GM18870 (cell line): ENCODE measurements at regions not wholly inside any gene's neighbourhood (a gene's known extent, or its start where the extent isn't known, plus 50 kb on each side); places are given as distances from the start of the nearest gene placed in this dataset.

Experiments used
- ATAC-seq: cut with Tn5 transposase; IDR thresholded peaks from one replicate; pipeline ENCODE4 v1.9.1; 2021; ENCODE audit warnings: moderate library complexity; ENCODE audit not compliant: unreplicated experiment

DNA sequence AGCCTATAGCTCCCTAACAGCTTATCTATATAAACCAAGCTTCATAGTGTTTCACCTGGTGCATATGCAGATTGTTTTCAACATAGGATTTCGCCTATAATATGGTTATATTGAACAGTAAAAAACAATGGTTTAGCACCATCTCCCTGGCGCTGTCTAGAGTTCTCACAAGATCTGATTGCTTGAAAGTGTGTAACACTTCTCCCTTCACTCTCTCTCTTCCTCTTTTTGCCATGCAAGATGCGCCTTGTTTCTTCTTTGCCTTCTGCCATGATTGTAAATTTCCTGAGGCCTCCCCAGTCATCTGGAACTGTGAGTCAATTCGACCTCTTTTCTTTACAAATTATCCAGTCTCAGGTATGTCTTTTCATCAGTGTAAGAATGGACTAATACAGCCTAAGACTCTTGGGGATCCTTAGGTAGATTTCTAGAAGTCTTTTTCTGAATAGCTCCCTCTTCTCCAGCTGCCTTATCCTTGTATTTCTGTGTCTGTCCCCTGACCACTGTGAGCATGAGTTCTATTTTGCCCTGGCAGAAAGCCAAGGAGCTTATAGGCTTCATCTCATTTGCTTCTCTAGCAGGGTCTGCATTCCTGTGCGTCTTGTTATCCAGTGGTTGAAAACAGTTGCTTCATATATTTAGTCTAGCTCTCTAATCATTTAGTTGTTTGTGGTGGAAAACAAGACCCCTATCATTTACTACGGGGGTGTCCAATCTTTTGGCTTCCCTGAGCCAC is 401.6 kb downstream of the GPD2 start:
- no peak for ATAC-seq

DNA sequence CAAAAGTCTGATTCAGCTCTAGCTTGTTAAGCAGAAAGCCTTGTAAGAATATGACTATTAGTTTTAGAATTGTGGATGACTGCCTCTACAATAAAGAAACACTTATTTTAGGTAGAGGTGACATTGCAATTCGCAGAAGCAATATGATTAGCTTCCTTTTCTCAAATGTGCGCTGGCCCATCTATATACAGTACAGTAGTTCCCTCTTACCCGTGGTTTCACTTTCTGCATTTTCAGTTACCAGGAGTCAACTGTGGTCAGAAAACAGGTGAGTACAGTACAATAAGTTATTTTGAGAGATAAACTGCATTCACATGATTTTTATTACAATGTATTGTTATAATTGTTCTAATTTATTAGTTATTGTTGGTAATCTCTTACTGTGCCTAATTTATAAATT is 405.1 kb downstream of the GPD2 start:
- no peak for ATAC-seq

DNA sequence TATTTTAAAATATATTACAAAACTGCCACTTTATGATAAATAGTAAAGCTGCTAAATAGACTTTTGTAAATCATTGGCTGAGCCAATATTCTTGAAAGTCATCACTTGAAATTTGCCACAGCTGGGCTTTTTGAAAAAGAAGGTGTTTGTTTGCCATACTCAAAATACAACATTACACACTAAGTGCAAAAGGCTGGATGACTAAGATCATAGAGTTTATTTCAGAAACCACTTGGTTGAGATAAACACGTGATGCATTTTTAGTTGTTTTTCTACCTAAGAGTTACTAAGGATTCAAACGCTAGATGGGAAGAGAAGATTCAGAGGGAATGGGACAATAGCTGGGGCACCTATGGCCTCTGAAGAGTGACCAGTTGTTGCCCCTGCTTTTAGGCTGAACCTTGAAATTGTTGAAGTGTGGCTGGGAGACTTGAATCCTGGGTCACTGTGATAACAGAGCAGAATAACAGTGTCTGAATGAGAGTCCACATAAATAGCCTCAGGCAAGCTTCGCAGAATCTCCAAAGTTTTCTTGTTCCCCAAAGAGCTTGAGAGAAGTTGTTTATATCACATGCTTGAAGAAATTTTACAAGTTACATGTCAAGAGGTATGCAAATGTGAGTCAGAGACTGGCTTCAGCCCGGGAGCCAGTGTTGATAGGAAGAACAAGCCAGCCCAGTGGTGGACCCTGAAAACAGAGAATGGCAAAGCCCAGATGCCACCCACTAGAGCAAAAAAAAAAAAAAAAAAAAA is 409.8 kb downstream of the GPD2 start:
- ATAC-seq, result no peak

DNA sequence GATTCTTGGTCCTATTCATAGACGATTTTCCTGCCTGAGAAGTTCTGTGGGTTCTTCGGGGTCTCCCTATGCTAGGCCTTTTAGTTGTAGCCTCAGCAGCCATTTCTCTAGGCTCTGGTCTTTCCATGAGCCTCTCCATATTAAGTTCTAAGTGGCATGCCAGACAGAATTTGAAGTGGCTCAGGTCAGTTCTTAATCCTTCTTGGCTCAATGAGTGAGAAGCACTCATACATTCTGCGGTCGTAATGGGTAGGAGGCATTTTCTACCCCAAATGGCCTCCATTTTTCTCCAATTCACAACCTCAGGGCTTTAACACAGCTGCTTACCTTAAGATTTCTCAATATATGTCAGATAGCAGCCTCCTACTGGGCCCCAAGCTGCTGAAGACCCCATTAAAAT is 405.3 kb upstream of the GALNT5 start:
- ATAC-seq, result no peak

GRCh38 chr2:156852681-156853080 is 404.8 kb upstream of the GALNT5 start:
- ATAC-seq, result no peak

GRCh38 chr2:156864325-156864724 is 393.2 kb upstream of the GALNT5 start:
- no peak for ATAC-seq

DNA sequence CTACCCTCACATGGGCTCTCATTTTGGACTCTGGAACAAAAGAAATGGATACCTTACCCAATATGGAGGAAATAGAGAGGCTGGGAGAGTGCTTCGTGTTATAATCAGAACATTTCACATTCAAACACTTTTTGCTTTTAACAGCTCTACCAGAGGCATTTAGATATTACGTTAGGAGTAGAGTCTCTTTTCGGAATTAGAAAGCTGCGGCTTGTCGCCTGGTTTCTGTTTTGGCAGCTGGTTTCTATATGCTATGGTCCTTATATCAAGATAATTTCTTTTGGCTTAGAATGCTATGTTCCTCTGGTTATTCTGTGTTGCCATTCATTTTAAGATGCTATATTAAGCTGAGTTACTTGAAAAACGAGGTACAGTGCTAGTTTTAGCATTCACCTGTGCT is 392.8 kb upstream of the GALNT5 start:
- no peak for ATAC-seq

GRCh38 chr2:156867201-156867600 is 390.3 kb upstream of the GALNT5 start:
- no peak for ATAC-seq

DNA sequence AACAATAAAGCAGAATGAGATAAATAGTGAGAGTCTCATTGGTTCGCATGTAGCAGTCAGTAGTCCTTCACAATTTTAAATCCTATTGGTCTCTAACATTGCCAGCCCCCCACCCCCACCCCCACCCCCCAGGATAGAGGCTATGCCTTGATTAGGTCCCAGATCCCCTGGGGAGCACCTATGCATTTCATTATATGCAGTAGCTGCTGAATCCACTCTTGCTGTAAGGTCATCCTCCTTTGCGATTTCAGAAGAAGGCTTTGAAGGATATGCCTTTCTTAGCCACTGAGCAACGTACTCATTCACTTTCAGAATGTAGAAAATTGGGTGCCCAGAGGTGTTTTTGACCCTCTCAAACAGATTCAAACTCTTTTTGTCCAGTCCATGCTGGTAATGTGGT is 382.8 kb upstream of the GALNT5 start:
- ATAC-seq, result no peak

DNA sequence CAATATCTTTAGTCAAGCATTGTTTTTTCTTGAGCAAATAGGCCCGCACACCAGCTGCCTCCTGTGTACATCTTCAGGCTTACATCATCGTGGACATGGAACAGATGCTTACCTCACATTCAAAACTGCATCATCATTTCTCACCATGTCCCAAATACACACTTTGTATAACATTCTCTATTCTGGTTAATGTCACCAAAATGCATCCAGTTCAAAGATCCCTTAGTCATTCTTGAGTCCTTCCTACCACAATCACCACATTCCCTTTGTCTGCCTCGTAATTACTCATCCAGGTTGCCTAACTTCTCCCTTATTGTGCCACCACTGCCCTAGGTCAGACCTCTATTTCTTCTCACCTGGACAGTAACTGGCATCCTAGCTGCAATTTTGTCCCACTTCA is 373.7 kb upstream of the GALNT5 start:
- no peak for ATAC-seq

DNA sequence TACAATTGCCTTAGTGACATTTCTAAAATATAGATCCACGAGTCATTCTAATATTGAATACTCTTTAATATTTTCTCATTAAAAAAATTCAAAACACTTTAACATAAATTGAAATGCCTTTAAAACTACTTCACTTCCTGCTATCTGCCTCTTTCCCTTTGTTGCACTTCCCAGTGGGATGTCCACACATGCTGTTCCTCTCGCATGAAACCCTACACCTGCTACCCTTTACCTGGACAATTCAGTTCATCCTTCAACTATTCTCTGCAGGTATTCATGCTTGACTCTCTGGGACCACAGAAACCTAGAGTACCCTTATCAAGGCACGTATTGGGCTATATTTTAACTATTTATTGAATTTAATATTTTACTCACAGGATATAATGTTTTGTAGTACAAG is 373.3 kb upstream of the GALNT5 start:
- ATAC-seq, result no peak

DNA sequence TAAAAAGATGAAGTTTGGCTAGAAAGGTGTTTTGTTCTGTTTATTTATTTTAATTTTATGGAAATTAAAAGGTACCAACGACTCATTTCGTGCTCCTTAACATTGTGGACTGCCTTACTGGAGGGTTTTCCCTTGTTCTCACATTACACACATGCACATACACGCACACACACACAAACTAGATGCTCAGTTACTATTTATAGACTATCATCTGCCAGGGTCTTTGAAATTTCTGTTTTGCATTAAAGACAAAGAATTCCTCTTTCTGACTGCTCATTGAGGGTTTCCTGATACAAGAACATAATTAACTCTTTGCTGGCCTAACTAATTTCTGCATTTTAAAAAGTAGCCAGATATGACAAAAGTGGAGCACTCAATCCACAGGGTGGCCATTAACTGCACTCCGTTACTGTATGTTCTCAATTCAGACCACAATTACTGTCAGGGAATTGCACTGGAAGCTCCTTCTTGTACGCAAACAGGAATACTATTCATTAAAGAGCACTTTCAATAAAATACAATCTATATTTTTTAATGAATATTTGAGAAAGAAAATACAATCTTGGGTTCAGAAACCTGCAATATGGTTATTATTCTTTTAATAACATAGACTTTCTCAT is 366.9 kb upstream of the GALNT5 start:
- no peak for ATAC-seq

DNA sequence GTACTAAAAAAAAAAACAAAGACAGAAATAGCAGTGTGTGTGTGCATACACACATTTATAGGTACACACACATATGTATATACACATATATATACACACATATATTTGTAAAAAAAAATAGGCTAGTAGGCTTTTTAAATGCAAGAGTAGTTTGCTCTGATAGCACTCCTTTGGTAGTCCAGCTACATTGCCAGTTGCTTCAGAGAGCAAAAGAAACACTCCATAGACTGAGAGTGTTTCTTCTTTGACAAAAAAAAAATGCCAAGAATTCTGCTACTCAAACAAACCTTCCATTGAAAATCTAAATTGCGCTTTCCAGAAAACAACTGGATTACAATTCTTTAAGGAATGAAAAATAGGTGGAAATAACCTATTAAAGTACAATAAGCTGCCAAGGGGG is 365.9 kb upstream of the GALNT5 start:
- no peak for ATAC-seq

DNA sequence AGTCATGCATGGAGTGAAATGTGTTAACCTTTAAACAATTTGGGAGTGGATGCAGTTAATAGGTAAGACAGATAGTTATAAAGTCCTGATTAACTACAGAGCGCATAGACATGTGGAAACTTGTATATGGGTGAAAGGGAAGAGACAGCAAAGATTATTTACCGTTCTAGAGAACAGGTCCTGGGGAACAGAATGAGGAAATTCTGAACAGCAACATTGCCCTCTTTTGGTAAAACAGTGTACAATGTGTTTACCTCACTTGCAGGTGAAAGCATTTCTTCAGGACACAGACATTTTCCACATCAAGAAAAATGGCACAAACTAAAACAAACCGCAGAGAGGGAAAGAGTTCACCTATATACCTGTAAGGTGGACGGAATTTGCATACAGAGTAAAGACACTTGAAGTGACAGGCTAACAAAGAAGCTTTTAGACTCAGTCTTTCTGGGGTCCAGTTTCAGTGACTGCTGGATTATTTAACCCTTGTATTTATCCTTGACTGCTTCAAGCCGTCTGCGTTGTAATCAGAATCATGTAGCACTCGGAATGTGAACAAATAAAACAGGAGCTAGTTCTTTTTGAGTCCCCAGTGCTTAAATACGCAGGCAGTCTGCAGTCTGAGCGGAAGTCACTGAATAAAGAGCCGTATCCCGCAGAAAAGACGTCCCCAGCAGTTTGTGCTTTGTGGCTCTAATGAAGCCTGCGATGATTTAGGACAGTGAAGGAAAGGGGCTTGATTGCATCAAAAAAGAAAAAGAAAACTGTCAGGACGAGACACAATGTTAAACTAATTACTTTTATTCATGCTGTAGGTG is 364.8 kb upstream of the GALNT5 start:
- ATAC-seq, result peak; percentile 31

DNA sequence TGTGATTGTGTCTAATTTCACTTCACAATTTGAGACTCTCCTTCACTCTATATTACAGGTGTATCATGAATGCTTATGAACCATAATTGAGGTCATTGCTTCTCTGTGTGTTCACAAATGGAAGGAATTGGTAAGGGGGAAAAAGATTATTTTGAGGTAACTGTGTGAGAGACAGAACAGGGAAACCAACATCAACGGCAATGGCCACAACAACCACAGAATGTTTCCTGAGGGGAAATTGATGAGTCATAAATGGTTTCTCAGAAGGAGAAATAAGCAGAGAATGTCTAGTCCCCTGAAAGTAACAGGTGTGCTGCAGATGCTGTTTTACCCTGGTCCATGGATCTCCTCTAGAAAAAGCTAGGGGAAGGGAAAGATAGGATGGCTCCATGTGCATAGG is 361.2 kb upstream of the GALNT5 start:
- peak; percentile 99 for ATAC-seq

- ATAC-seq, result no peak
Observed at GRCh38 chr2:156897548-156897947, 360.0 kb upstream of the GALNT5 start.

DNA sequence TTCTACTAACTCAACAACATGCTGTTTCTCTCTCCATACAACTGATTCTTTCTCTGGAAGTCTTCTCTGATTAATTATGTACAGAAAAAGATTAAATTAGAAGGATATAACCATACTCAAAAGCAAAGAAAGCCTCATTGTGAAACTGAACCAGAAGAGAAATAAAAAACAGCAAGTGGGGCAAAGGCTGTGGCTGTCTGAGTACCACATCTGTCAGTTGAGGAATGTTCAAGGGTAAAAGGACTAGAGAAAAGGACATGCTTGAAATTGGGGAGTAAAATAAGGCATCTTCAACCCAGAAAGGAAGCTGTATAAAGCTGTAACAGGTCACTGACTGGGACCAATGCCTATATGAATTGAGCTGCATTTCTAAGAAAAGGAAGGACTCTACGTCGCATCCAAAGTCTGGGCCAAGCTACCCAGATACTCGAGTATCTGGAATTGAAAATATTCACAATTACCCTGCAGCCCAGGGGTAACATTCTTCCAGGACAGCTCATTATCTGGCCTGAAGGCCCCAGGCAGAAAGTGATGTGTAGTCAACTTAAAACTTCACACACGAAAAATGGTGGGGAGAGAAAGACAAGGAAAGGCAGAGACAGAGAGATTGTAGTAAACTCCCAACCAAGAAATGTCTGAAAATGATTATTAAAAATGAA is 356.0 kb upstream of the GALNT5 start:
- no peak for ATAC-seq

DNA sequence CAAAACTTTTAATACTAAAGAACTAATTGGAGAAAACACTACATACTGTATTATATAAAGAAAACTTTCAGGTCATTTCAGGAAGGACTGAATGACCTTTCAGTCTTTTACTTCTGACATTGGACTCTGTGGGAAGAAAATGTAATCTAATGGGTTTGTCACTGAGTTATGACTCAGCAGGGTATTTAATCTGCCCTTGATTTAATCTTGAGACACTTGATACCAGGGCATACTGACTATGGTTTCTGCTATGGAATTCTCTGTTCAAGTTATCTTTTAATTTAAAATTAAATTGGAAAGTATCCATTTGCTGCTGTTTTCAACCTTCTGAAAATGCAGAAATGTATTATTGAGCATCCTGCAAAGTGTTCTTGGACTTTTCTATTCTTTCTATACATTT is 354.2 kb upstream of the GALNT5 start:
- no peak for ATAC-seq

DNA sequence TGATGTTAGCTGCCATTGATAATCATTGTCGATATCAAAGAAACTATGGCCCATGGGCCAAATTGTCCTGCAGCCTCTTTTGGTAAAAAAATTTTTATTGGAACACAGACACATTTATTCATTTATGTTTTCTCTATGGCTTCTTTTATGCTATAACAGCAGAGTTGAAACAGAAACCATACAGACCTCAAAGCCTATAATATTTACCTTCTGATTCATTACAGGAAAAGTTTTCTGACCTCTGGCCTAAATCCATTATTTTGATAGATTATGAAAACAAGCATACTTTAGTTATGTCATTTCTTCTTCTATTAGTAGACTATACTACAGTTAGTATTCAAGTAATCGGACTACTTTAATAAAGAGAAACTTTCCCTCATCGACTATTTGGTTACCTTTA is 349.7 kb upstream of the GALNT5 start:
- ATAC-seq, result peak; percentile 81

DNA sequence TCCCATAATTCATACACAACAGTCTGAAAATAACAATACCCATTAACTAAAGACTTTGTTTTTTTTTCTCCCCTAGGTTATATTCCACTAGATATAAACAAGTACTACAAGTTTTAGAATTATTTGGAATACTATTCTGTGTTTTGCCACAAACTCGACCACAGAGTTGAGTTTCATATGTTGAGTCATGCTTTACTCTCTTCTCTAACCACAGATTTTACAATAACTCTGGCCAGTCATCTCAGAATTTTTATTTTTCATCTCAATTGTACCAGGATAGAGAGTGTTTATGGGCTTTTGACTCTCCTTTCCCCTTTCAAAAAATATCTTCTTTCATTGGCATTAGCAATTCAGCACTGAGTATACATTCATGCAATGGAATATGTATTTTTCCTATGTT is 348.7 kb upstream of the GALNT5 start:
- ATAC-seq, result peak; percentile 85

DNA sequence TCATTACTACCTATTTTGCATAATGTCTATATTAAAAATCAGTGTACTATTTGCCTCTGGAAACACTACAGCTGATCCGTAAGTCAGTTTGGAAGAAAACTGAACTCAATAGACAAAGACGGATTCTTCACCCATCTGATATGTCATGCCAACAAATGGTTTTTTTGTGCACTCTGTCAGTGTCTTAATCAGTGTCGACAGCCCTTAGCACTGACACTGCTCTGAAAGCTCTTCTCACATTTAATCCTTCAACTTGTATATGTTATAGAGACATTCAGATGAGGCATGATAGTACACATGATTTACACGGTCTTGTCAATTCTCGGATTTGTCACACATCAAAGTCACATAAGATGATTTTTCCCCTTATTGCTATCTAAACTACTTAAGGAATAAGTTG is 347.5 kb upstream of the GALNT5 start:
- ATAC-seq, result no peak
